Stromal cell of bone marrow (primary cell): ENCODE measurements at regions not wholly inside any gene's neighbourhood (a gene's known extent, or its start where the extent isn't known, plus 50 kb on each side); places are given as distances from the start of the nearest gene placed in this dataset.

Experiments
- DNase-seq: peaks from one replicate; pipeline ENCODE4 v3.0.0-alpha.2; 2012; ENCODE audit warnings: low read depth

GRCh38 chr13:34751492-34751891 lies 190.6 kb upstream of the NBEA start:
- DNase-seq: no peak

- no peak for DNase-seq
Observed at GRCh38 chr13:34752283-34752960, 189.6 kb upstream of the NBEA start.

GRCh38 chr13:34756136-34756535 lies 185.9 kb upstream of the NBEA start:
- DNase-seq: no peak

- DNase-seq: no peak
Observed at GRCh38 chr13:34756572-34756971, 185.5 kb upstream of the NBEA start.

GRCh38 chr13:34757441-34757840 lies 184.6 kb upstream of the NBEA start:
- DNase-seq: no peak

GRCh38 chr13:34758628-34759027 lies 183.4 kb upstream of the NBEA start:
- DNase-seq: no peak

GRCh38 chr13:34762312-34762711 lies 179.8 kb upstream of the NBEA start:
- DNase-seq: no peak

GRCh38 chr13:34764246-34764645 lies 177.8 kb upstream of the NBEA start:
- no peak for DNase-seq

- no peak for DNase-seq
Observed at GRCh38 chr13:34765446-34766180, 176.5 kb upstream of the NBEA start.

GRCh38 chr13:34767778-34768177 lies 174.3 kb upstream of the NBEA start:
- DNase-seq: no peak

GRCh38 chr13:34772206-34772605 lies 169.9 kb upstream of the NBEA start:
- DNase-seq: no peak

- DNase-seq: no peak
Observed at GRCh38 chr13:34772881-34773280, 169.2 kb upstream of the NBEA start.

GRCh38 chr13:34776390-34776981 lies 165.6 kb upstream of the NBEA start:
- no peak for DNase-seq

GRCh38 chr13:34777089-34777913 lies 164.8 kb upstream of the NBEA start:
- DNase-seq: no peak

GRCh38 chr13:34777914-34778303 lies 164.2 kb upstream of the NBEA start:
- DNase-seq: no peak

GRCh38 chr13:34779171-34779570 lies 162.9 kb upstream of the NBEA start:
- no peak for DNase-seq

- DNase-seq: no peak
Observed at GRCh38 chr13:34793301-34793700, 148.8 kb upstream of the NBEA start.

GRCh38 chr13:34803756-34804155 lies 138.3 kb upstream of the NBEA start:
- DNase-seq: no peak

- DNase-seq: no peak
Observed at GRCh38 chr13:34805347-34805746, 136.7 kb upstream of the NBEA start.

- no peak for DNase-seq
Observed at GRCh38 chr13:34808649-34809048, 133.4 kb upstream of the NBEA start.

GRCh38 chr13:34810996-34811395 lies 131.1 kb upstream of the NBEA start:
- no peak for DNase-seq

- DNase-seq: no peak
Observed at GRCh38 chr13:34815526-34815925, 126.5 kb upstream of the NBEA start.
